ENCODE measurements at regions not wholly inside any gene's neighbourhood (a gene's known extent, or its start where the extent isn't known, plus 50 kb on each side); places are given as distances from the start of the nearest gene placed in this dataset.

DNA sequence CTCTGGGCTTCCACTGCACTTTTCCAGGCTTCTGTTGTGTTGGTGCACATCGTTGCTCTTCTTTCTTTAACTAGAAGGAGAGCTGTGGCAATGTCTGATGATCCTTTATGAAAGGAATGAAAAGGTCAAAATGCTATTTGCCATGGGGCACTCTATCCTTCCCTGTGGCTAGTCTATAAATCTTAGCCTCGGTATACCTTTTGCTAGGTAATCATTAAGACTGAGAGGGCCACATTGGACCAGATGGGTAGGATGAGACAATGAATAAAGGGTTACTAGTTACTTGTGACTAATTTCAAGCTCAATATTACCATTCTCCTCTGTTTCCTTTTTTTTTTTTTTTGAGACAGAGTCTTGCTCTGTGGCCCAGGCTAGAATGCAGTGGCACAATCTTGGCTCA lies 89.4 kb upstream of the C1orf87 start:
- no peak for DNase-seq (ENCODE audit: low spot score)

DNA sequence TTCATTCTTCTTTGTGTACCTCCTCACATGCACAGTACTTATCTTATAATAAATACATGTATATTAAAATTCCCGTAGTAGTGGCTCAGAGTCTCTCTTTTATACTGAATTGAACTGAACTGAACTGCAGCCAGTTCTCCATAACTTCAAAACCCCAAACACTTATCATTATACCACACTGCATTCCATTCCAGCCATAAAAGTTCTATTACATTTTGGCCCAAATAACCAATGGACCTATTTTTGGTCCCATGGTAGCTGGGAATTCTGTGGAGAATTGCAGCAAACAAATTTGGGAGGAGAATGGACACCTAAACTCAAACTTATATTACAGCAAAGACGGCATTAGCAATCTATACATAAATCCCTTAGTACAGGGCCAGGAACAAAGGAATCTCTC lies 86.6 kb upstream of the C1orf87 start:
- ATAC-seq (ENCODE audit: low FRiP score) (no peak), DNase-seq (ENCODE audit: low spot score) (no peak)
- TF ChIP-seq, protein P1, sequence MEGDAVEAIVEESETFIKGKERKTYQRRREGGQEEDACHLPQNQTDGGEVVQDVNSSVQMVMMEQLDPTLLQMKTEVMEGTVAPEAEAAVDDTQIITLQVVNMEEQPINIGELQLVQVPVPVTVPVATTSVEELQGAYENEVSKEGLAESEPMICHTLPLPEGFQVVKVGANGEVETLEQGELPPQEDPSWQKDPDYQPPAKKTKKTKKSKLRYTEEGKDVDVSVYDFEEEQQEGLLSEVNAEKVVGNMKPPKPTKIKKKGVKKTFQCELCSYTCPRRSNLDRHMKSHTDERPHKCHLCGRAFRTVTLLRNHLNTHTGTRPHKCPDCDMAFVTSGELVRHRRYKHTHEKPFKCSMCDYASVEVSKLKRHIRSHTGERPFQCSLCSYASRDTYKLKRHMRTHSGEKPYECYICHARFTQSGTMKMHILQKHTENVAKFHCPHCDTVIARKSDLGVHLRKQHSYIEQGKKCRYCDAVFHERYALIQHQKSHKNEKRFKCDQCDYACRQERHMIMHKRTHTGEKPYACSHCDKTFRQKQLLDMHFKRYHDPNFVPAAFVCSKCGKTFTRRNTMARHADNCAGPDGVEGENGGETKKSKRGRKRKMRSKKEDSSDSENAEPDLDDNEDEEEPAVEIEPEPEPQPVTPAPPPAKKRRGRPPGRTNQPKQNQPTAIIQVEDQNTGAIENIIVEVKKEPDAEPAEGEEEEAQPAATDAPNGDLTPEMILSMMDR (IDR thresholded peaks at IDR 0.05) = no peak

More for the DNA sequence above, 89.4 kb upstream of the C1orf87 start:
- TF ChIP-seq, protein P1 (IDR thresholded peaks at IDR 0.05) = no peak
- ATAC-seq (ENCODE audit: low FRiP score) = no peak

- ATAC-seq (ENCODE audit: low FRiP score) = no peak
- TF ChIP-seq, protein P1 (IDR thresholded peaks at IDR 0.05) = no peak
- DNase-seq (ENCODE audit: low spot score) = no peak
These were observed 82.8 kb upstream of the C1orf87 start for GRCh38 chr1:60156371-60156770.

DNA sequence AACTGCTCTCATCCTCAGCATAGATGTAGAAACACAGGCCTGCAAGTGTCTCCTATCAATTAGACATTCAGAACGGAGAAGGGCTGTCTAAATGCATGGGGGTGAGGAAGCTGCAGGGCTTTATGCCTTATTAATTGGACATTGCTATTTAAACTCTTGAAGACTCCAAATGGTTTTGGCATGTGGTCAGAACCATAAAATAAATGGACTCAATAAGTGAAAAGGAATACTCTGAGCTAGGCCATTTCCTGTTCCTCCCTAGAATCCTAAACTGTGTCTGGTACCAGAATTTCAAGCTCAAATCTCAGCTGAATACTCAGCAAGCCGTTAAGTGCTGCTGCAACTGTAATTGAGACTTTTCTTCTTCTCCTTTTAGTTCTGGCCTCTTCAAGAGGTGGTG lies 80.4 kb upstream of the C1orf87 start:
- no peak for DNase-seq (ENCODE audit: low spot score)
- no peak for ATAC-seq (ENCODE audit: low FRiP score)
- TF ChIP-seq, protein P1 (IDR thresholded peaks at IDR 0.05) = no peak

GRCh38 chr1:60152891-60153290 lies 79.3 kb upstream of the C1orf87 start:
- DNase-seq (ENCODE audit: low spot score) (no peak), ATAC-seq (ENCODE audit: low FRiP score) (no peak)
- TF ChIP-seq, protein P1 (IDR thresholded peaks at IDR 0.05) = no peak

- no peak for ATAC-seq (ENCODE audit: low FRiP score)
- no peak for DNase-seq (ENCODE audit: low spot score)
- TF ChIP-seq, protein P1 (IDR thresholded peaks at IDR 0.05) = no peak
These were observed 77.7 kb upstream of the C1orf87 start for GRCh38 chr1:60151311-60151710.

GRCh38 chr1:60149251-60149650 lies 75.7 kb upstream of the C1orf87 start:
- ATAC-seq (ENCODE audit: low FRiP score) (no peak), DNase-seq (ENCODE audit: low spot score) (no peak)
- TF ChIP-seq, protein P1 (IDR thresholded peaks at IDR 0.05) = no peak
